Neural crest cell (in vitro differentiated cells): ENCODE measurements at regions not wholly inside any gene's neighbourhood (a gene's known extent, or its start where the extent isn't known, plus 50 kb on each side); places are given as distances from the start of the nearest gene placed in this dataset.
"Not testable (repeated sequence)": the region's sequence is repeated elsewhere in the genome, so short reads cannot be mapped to it uniquely, and the experiment has no call there.

Experiments
- DNase-seq: peaks from one replicate; pipeline ENCODE4 v3.0.0; 2021; ENCODE audit warnings: low read depth, mixed read lengths, low spot score
- H3K27ac Mint-ChIP-seq: one replicate; pipeline ENCODE4 v1.8.0; 2021; ENCODE audit warnings: mild to moderate bottlenecking, mixed read lengths; ENCODE audit not compliant: unreplicated experiment
- H3K27me3 Mint-ChIP-seq: 2 replicates; pipeline ENCODE4 v1.8.0; 2021; ENCODE audit warnings: low read depth, mild to moderate bottlenecking, mixed read lengths
- H3K36me3 Mint-ChIP-seq: 2 replicates; pipeline ENCODE4 v1.8.0; 2021; ENCODE audit warnings: low read depth, mild to moderate bottlenecking, mixed read lengths
- H3K4me1 Mint-ChIP-seq: 2 replicates; pipeline ENCODE4 v1.8.0; 2021; ENCODE audit warnings: mixed read lengths
- H3K4me3 Mint-ChIP-seq: one replicate; pipeline ENCODE4 v1.8.0; 2021; ENCODE audit warnings: mild to moderate bottlenecking, mixed read lengths
- H3K9me3 Mint-ChIP-seq: 2 replicates; pipeline ENCODE4 v1.8.0; 2021; ENCODE audit warnings: mixed read lengths
- TF ChIP-seq, protein P1 (sequence below): fragments of 200-600 bp; sonication (generic); conservative IDR thresholded peaks from 2 replicates; pipeline ENCODE4 v1.5.0; 2021; ENCODE audit warnings: antibody characterized with exemption, mild to moderate bottlenecking

DNA sequence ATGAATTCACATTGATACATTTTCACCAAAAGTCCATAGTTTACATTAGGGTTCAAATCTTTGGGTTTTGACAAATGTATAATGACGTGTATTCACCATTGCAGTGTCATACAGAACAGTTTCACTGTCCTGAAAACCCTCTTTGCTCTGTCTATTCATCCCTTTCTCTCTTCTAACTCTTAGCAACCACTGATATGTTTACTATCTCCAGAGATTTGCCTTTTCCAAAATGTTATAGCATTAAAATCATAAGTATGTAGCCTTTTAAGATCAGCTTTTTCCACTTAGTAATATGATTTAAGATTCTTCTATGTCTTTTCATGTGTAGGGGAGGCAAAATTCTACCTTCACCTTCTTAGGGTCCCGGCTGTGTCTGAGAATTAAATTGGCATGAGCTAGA lies 203.8 kb downstream of the TPRG1 start:
- H3K27ac Mint-ChIP-seq, result no peak overlapping the region
- no peaks in the 10 kb centered on the region for H3K4me1 Mint-ChIP-seq
- no peak for DNase-seq
- no peaks in the 10 kb centered on the region for H3K27me3 Mint-ChIP-seq
- H3K36me3 Mint-ChIP-seq, result no peaks in the 10 kb centered on the region
- TF ChIP-seq, protein P1, sequence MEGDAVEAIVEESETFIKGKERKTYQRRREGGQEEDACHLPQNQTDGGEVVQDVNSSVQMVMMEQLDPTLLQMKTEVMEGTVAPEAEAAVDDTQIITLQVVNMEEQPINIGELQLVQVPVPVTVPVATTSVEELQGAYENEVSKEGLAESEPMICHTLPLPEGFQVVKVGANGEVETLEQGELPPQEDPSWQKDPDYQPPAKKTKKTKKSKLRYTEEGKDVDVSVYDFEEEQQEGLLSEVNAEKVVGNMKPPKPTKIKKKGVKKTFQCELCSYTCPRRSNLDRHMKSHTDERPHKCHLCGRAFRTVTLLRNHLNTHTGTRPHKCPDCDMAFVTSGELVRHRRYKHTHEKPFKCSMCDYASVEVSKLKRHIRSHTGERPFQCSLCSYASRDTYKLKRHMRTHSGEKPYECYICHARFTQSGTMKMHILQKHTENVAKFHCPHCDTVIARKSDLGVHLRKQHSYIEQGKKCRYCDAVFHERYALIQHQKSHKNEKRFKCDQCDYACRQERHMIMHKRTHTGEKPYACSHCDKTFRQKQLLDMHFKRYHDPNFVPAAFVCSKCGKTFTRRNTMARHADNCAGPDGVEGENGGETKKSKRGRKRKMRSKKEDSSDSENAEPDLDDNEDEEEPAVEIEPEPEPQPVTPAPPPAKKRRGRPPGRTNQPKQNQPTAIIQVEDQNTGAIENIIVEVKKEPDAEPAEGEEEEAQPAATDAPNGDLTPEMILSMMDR, result no peak
- H3K9me3 Mint-ChIP-seq, result peaks cover 6% of the 10 kb centered on the region
- no peak overlapping the region for H3K4me3 Mint-ChIP-seq

DNA sequence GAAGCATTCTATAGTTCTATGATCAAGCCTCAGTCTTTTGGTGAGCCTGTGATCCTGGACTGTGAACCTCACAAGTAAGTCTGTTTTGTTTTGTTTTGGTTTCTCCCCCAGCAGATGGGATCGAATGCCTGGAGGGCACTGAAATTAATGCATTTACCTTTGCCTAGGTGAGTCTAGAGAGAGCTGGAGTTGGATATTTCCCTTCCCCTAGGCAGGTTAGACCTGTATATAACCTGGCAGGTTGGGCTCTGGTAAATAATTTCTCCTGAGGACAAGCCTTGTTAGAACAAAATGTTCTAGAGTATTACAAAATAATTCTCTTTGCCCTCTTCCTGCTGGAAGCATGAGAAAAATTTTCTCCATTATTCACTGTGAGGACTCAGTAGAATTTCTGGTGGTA lies 211.9 kb downstream of the TPRG1 start:
- Mint-ChIP-seq H3K4me3 (no peak overlapping the region), H3K36me3 (no peaks in the 10 kb centered on the region), H3K27ac (no peak overlapping the region), H3K9me3 (peaks cover under 1% of the 10 kb centered on the region), H3K27me3 (no peaks in the 10 kb centered on the region), H3K4me1 (no peaks in the 10 kb centered on the region)
- no peak for DNase-seq
- TF ChIP-seq, protein P1, result no peak

DNA sequence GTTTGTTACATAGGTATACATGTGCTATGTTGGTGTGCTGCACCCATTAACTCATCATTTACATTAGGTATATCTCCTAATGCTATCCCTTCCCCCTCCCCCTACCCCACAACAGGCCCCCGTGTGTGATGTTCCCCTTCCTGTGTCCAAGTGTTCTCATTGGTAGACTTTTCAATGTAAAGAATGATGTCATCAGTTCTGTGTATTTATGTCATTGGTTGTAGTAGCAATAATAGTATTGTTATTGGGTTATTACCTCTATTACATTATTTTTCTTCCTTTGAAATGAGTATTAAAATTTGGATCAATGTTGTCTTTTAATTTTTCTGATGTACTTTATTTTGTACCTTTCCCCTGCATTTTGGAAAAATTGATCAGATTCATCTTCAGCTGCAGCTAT lies 214.1 kb downstream of the TPRG1 start:
- H3K9me3 Mint-ChIP-seq, H3K27ac Mint-ChIP-seq, H3K36me3 Mint-ChIP-seq, H3K4me3 Mint-ChIP-seq, H3K4me1 Mint-ChIP-seq, H3K27me3 Mint-ChIP-seq, DNase-seq: not testable (repeated sequence)

GRCh38 chr3:189386739-189387138 lies 215.0 kb downstream of the TPRG1 start:
- H3K27me3 Mint-ChIP-seq, result no peaks in the 10 kb centered on the region
- H3K4me3 Mint-ChIP-seq, result no peak overlapping the region
- no peaks in the 10 kb centered on the region for H3K4me1 Mint-ChIP-seq
- H3K36me3 Mint-ChIP-seq, result no peaks in the 10 kb centered on the region
- TF ChIP-seq, protein P1, result no peak
- no peak for DNase-seq
- H3K9me3 Mint-ChIP-seq, result no peaks in the 10 kb centered on the region
- H3K27ac Mint-ChIP-seq, result no peak overlapping the region

DNA sequence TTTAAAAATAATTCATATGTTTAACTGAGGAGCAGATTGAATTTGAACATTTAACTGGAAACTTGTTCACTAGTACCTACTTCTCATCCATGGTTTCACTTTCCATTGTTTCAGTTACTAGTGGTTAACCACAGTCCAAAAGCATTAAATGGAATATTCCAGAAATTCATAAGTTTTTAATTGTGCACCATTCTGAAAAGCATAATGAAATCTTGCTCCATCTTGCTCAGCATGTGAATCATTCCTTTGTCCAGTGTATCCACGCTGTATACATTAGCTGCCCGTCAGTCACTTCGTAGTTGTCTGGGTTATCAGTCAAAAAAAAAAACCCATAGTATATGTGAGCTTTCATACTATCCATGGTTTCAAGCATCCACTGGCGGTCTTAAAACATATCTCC lies 217.6 kb downstream of the TPRG1 start:
- H3K4me1 Mint-ChIP-seq, result no peaks in the 10 kb centered on the region
- no peaks in the 10 kb centered on the region for H3K27me3 Mint-ChIP-seq
- H3K9me3 Mint-ChIP-seq, result no peaks in the 10 kb centered on the region
- DNase-seq, result no peak
- TF ChIP-seq, protein P1, result no peak
- no peak overlapping the region for H3K27ac Mint-ChIP-seq
- H3K4me3 Mint-ChIP-seq, result no peak overlapping the region
- H3K36me3 Mint-ChIP-seq, result no peaks in the 10 kb centered on the region

- Mint-ChIP-seq H3K36me3 (no peaks in the 10 kb centered on the region), H3K27me3 (no peaks in the 10 kb centered on the region), H3K4me1 (no peaks in the 10 kb centered on the region), H3K27ac (no peak overlapping the region), H3K9me3 (no peaks in the 10 kb centered on the region), H3K4me3 (no peak overlapping the region)
- TF ChIP-seq, protein P1, result no peak
- no peak for DNase-seq
Observed at GRCh38 chr3:189393598-189393997, 221.8 kb downstream of the TPRG1 start.
